Fibroblast of pulmonary artery (primary cell): ENCODE measurements at regions not wholly inside any gene's neighbourhood (a gene's known extent, or its start where the extent isn't known, plus 50 kb on each side); places are given as distances from the start of the nearest gene placed in this dataset.

Source experiments
- DNase-seq: peaks from one replicate; pipeline ENCODE4 v3.0.0-alpha.2; 2010; ENCODE audit warnings: low read depth
- H3K4me3 ChIP-seq: replicated peaks from 2 replicates; pipeline ENCODE4 v1.5.1; 2011; ENCODE audit warnings: low read depth, mild to moderate bottlenecking, control low read depth, low read length, moderate library complexity
- TF ChIP-seq, protein P1 (sequence below): IDR thresholded peaks from 2 replicates; pipeline ENCODE4 v1.5.1; 2011; ENCODE audit warnings: mild to moderate bottlenecking, control low read depth, low read length, inconsistent platforms; ENCODE audit errors: missing control alignments

DNA sequence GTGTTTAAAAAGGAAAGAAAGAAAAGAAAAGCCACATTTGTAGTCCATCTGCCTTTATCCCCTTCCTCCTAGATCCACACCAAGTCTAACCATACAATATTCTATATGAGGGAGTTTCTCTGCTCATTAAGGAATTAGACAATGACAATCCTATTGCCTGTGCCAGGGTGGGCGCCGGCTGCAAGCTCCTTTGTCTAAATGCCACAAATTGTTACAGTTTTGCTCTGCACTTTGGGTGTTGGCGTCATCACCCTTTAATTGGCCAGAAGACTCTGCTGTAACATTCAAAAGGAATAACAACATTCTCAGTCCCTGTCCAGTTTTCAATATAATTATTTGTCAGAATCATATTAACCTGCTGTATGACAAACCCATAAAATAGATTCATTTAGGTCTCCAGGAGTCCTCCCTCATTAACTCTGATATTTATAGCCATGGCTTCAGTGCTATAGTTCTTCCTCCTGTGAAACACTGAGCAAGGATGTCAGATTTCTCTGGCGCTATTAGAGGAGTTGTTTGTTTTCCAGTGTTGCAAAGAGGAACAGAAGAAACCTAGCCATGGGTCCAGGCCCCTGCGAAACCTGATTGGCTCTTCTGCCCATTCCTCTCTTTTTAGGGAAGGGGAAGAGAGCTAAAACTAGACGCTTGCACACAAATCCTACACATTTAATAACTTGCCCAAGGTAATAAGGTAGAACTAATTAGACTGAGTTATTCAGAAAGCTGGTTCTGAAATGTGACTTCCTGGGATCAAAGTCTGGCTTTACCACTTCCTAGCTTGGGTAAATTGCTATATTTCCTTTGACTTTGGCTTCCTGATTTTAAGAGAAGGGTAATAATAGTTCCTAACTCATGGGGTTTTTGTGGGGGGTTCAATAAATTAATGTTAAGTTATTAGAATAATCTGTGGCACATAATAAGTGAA, 112.4 kb downstream of the CD47 start:
- TF ChIP-seq, protein P1, sequence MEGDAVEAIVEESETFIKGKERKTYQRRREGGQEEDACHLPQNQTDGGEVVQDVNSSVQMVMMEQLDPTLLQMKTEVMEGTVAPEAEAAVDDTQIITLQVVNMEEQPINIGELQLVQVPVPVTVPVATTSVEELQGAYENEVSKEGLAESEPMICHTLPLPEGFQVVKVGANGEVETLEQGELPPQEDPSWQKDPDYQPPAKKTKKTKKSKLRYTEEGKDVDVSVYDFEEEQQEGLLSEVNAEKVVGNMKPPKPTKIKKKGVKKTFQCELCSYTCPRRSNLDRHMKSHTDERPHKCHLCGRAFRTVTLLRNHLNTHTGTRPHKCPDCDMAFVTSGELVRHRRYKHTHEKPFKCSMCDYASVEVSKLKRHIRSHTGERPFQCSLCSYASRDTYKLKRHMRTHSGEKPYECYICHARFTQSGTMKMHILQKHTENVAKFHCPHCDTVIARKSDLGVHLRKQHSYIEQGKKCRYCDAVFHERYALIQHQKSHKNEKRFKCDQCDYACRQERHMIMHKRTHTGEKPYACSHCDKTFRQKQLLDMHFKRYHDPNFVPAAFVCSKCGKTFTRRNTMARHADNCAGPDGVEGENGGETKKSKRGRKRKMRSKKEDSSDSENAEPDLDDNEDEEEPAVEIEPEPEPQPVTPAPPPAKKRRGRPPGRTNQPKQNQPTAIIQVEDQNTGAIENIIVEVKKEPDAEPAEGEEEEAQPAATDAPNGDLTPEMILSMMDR, result no peak
- no peak overlapping the region for H3K4me3 ChIP-seq
- DNase-seq, result no peak

DNA sequence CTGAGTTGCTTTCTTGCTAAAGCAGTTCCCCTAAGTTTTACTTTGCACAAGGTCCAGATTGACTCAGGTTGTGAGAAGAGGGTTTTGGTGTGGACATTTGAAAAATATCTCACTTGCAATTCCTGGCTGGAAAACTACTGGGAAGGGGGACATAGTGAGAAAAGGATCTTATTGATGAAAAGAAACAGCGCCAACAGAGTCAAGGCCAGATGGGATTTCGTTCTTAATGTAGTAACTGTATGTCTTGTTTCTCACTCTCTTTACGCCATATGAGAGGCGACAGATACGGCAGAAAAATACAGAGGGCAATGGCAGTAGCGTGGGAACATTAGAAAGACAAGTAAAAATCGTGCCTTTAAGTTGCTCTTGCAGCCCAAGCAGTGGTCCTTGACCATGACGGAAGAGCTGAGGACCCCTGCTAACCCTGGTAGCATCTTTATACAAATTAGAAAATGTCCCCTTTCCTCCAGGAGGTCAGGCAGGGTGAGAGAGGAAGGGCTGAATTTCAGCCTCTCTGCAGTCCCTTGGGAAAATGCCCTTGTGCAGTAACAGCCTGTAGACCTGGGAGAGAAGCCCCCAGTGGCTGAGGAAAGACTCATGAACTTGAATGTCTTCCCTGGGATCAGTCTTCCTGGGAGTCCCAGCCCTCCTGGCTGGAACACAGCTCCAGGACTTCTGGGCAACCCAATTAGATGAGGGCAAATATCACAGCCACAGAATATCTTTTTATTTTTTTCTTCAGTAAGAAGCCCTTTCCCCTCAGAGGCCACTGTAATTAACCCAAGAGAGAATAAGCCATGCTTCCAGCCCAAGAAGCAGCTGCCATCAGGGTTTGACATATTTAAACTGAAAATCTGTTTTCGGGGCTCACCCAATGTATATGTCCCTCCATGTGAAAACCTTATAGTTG, 113.4 kb downstream of the CD47 start:
- H3K4me3 ChIP-seq, result no peak overlapping the region
- TF ChIP-seq, protein P1, result no peak
- no peak for DNase-seq

DNA sequence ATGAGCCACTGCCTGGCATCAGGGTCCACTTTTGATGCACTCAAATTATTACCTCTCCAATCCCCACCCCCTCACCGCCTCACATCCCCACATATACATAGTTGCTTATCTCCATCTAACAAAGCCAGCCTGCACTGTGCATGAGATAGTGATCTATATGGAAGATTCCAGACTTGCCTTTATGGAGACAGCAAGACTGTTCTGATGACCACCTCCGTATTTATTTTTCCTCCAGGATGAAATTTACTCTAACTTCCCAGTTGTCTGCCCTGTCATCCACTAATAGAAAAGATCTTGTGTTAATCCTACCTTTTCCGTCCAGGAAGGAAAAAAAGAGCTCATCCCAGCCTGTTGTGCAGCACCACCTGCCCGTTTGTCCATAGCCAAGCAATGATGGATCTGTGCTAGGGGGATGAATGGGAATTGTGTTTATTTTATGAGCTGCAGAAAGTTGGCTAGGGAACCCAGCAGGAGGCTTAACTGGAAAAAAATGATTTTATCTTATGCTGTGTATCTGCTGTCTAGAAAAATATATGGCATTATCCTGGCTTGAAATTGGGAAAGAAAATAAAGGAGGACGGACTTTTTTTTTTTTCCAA, 114.5 kb downstream of the CD47 start:
- no peak for DNase-seq
- H3K4me3 ChIP-seq, result no peak overlapping the region
- TF ChIP-seq, protein P1, result no peak

DNA sequence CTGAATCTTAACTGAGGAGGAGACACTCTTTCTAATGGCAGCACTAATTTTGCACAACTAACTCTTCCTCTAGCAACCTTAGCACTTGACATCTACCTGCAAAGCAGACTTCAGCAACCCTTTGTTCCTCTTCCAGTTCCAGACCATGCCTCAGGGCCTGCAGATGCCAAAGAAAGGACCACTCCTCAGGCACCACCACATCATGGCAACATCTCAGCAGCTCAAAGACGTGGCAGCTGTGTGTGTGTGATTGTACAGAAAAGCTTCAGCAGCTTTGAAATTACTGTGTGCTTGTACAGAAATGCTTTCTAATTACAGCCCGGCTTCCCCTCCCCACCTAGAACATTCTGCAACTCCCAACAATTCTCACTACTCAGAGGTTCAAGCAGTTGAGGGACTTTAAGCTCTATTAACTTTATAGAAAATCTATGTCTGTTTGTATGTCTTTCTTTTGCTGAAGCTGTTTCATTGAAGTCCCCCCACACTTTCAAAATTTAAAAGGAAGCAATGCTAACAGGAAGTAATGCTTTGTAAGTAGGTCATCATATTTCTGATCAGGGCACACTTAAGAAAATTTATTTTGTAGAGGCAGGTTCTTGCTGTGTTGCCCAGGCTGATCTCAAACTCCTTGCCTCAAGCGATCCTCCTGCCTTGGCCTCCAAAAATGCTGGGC, 115.2 kb downstream of the CD47 start:
- H3K4me3 ChIP-seq, result no peak overlapping the region
- DNase-seq, result no peak
- TF ChIP-seq, protein P1, result no peak

DNA sequence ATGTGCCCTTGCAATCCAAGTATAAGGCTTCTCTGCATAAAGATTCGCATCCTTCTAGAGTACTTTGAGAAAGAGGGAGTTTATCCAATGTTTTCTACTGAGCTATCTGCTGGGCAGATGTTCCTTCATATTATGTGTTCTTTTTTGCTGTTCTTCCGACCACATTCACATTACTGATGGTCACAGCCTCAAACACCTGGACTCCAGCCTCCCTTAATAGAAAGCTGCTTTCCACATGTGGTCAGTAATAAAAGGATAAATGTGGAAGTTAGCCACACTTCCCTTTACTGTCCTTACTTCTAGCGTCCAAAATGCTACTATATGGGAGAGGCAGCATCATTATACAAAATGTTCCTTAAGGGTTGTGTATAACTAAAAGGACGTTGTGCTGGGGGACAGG, 116.9 kb downstream of the CD47 start:
- TF ChIP-seq, protein P1, result no peak
- no peak for DNase-seq
- no peak overlapping the region for H3K4me3 ChIP-seq

DNA sequence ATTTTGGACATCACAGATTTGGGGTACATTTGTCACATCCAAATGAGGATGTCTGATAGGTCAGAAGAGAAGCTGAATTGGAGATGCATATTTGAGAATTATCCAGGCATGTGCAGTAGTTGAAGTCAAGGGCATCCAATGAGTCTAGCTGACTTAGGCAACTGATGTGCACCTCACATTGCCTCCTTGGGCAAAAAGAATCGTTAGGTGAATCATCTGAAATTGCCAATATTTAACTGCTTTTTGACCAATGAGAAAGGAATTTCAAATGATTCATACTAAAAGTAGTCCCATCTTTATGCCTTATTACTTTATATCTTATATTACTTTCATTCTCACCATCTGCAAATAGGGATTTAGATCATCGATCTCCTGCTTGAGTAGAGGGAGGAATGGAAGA, 117.7 kb downstream of the CD47 start:
- TF ChIP-seq, protein P1, result no peak
- H3K4me3 ChIP-seq, result no peak overlapping the region
- no peak for DNase-seq
